RWPE2 (cell line): ENCODE measurements at regions not wholly inside any gene's neighbourhood (a gene's known extent, or its start where the extent isn't known, plus 50 kb on each side); places are given as distances from the start of the nearest gene placed in this dataset.

ENCODE experiments used
- ATAC-seq: fragments of 200-7000 bp; cut with Tn5 transposase; 3 replicates; pipeline ENCODE4 v1.9.1; 2021; ENCODE audit warnings: low read depth
- DNase-seq: peaks from one replicate; pipeline ENCODE4 v3.0.0-alpha.2; 2020; ENCODE audit warnings: low spot score
- H3K27ac ChIP-seq: fragments of 450-650 bp; 2 replicates; pipeline ENCODE4 v1.5.1; 2017; ENCODE audit warnings: mild to moderate bottlenecking; ENCODE audit not compliant: poor library complexity, severe bottlenecking
- H3K27me3 ChIP-seq: fragments of 250-450 bp; sonication (Bioruptor Pico); 2 replicates; pipeline ENCODE4 v1.5.1; 2021; ENCODE audit warnings: mild to moderate bottlenecking, moderate library complexity; ENCODE audit not compliant: insufficient read depth, poor library complexity, severe bottlenecking
- H3K36me3 ChIP-seq: fragments of 250-450 bp; sonication (Bioruptor Pico); 2 replicates; pipeline ENCODE4 v1.5.1; 2020; ENCODE audit warnings: low read depth, mild to moderate bottlenecking, moderate library complexity
- H3K4me1 ChIP-seq: fragments of 250-450 bp; sonication (Bioruptor Pico); 2 replicates; pipeline ENCODE4 v1.5.1; 2021; ENCODE audit warnings: mild to moderate bottlenecking, moderate library complexity; ENCODE audit not compliant: insufficient read depth, poor library complexity, severe bottlenecking
- H3K4me3 ChIP-seq: fragments of 250-450 bp; sonication (Bioruptor Pico); 2 replicates; pipeline ENCODE4 v1.5.1; 2021; ENCODE audit warnings: mild to moderate bottlenecking, moderate library complexity; ENCODE audit not compliant: severe bottlenecking
- H3K9me3 ChIP-seq: fragments of 250-450 bp; sonication (Bioruptor Pico); 2 replicates; pipeline ENCODE4 v1.5.1; 2021; ENCODE audit warnings: mild to moderate bottlenecking, moderate library complexity; ENCODE audit not compliant: severe bottlenecking
- TF ChIP-seq, protein P1 (sequence below): fragments of 450-650 bp; IDR thresholded peaks from one replicate; pipeline ENCODE4 v1.5.1; 2017; ENCODE audit warnings: mild to moderate bottlenecking, moderate library complexity; ENCODE audit not compliant: poor library complexity, severe bottlenecking

DNA sequence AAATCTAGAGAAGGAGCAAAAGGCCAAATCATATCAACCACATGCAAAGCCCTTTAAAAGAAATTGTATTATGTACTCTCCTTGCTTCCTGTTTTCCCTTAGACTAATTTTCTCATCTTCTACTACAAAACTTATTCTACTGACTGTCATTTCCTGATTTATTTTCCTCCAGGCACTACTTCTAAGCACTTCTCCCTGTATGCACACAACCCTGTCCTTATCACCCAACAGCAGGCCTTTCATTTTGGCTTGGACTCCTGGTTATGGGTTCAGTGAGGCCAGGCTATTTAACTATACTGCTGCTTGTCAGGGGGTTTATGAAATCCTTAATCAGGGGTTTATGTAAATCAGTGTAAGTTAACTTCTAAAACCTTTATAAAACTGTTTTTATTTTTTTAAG, 205.1 kb upstream of the FAM98A start:
- no peak for DNase-seq
- Histone ChIP-seq H3K4me1 (no peaks in the 10 kb centered on the region), H3K4me3 (no peak overlapping the region), H3K36me3 (no peaks in the 10 kb centered on the region), H3K27me3 (no peaks in the 10 kb centered on the region), H3K27ac (no peak overlapping the region), H3K9me3 (peaks cover 2% of the 10 kb centered on the region)
- TF ChIP-seq, protein P1, sequence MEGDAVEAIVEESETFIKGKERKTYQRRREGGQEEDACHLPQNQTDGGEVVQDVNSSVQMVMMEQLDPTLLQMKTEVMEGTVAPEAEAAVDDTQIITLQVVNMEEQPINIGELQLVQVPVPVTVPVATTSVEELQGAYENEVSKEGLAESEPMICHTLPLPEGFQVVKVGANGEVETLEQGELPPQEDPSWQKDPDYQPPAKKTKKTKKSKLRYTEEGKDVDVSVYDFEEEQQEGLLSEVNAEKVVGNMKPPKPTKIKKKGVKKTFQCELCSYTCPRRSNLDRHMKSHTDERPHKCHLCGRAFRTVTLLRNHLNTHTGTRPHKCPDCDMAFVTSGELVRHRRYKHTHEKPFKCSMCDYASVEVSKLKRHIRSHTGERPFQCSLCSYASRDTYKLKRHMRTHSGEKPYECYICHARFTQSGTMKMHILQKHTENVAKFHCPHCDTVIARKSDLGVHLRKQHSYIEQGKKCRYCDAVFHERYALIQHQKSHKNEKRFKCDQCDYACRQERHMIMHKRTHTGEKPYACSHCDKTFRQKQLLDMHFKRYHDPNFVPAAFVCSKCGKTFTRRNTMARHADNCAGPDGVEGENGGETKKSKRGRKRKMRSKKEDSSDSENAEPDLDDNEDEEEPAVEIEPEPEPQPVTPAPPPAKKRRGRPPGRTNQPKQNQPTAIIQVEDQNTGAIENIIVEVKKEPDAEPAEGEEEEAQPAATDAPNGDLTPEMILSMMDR, result no peak
- no peak for ATAC-seq

DNA sequence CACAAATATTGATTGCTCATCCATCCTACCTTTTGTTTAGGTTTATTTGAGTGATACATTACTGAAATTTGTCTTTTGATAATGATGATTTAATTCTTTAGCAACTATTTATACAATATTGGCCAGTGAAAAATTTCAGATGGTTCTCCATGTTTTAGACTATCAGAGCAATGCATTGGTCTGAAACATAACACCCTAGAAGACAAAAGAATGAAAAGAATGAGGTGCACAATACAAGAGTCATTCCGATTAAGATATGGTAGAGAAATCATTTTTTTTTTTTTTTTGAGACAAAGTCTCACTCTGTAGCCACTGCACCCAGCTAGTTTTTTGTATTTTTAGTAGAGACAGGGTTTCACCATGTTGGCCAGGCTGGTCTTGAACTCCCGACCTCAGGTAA, 197.4 kb upstream of the FAM98A start:
- ATAC-seq (no peak), DNase-seq (no peak)
- Histone ChIP-seq H3K4me3 (no peak overlapping the region), H3K27me3 (no peaks in the 10 kb centered on the region), H3K36me3 (no peaks in the 10 kb centered on the region), H3K27ac (no peak overlapping the region), H3K9me3 (no peaks in the 10 kb centered on the region), H3K4me1 (no peaks in the 10 kb centered on the region)
- TF ChIP-seq, protein P1, result no peak

DNA sequence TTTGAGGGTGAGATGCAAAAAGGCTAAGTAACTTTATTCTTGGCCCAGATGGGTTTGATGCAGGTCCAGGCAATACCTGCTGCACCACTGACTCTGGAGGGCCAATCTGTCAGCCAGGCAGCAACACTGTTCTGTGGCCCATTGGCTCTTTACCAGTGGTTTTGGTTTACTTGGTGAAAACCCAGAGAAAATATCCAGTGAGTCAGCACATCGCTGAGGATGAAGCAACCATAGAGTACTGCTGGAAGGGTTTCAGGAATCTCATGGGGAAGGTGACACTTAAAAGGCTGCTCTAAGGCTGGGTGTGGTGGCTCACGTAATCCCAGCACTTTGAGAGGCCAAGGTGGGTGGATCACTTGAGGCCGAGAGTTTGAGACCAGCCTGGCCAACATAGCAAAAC, 192.5 kb upstream of the FAM98A start:
- no peak overlapping the region for H3K4me3 ChIP-seq
- ATAC-seq (peak; percentile 82), DNase-seq (no peak)
- no peaks in the 10 kb centered on the region for H3K27me3 ChIP-seq
- H3K27ac ChIP-seq, result no peak overlapping the region
- H3K9me3 ChIP-seq, result no peaks in the 10 kb centered on the region
- H3K36me3 ChIP-seq, result no peaks in the 10 kb centered on the region
- no peaks in the 10 kb centered on the region for H3K4me1 ChIP-seq
- TF ChIP-seq, protein P1, result no peak

DNA sequence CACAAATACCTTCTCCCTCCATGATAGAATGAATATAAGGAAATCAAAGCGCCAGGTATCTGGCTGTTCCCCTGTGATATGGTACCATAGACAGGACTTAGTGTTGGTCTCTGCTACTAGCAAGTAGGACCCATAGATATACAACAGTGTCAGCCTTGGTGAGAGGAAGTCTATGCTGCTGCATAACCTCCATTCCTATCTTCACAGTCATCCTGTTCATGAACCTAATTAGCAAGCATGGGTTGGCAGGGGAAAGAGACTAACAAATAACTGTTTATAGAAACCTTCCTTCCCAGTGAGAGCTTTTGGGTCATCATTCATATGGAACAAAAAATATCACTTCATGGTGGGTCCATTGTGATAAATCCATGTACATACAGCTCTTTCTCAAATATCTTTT, 188.9 kb upstream of the FAM98A start:
- peak; percentile 45; the same call in 1 of the 3 replicates for ATAC-seq

DNA sequence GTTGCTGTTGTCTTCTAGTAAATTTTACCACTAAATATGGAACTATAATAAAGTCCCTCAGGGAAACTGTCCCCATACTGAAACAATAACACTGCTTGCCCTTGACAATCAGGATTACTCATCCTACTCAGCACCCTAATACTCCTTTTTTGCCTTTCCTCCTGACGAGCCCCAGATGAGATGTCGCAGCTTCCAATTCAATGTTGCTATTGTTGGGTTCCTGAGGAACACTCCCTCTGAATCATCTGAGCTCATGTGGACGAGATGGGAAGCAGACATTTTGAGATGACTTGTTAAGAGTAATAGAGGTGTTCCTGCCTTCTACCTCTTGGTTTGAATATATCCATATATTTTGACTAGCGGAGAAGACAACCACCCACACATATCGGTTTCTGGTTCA, 187.8 kb upstream of the FAM98A start:
- DNase-seq (no peak), ATAC-seq (no peak)
- H3K27ac ChIP-seq, result no peak overlapping the region
- TF ChIP-seq, protein P1, result no peak
- H3K27me3 ChIP-seq, result no peaks in the 10 kb centered on the region
- no peaks in the 10 kb centered on the region for H3K9me3 ChIP-seq
- H3K4me1 ChIP-seq, result no peaks in the 10 kb centered on the region
- H3K4me3 ChIP-seq, result no peak overlapping the region
- H3K36me3 ChIP-seq, result no peaks in the 10 kb centered on the region

More for the DNA sequence above, 188.9 kb upstream of the FAM98A start:
- Histone ChIP-seq H3K4me3 (no peak overlapping the region), H3K36me3 (no peaks in the 10 kb centered on the region), H3K27me3 (no peaks in the 10 kb centered on the region), H3K27ac (no peak overlapping the region), H3K4me1 (no peaks in the 10 kb centered on the region), H3K9me3 (no peaks in the 10 kb centered on the region)
- DNase-seq, result no peak
- TF ChIP-seq, protein P1, result no peak
